ENCODE measurements at regions not wholly inside any gene's neighbourhood (a gene's known extent, or its start where the extent isn't known, plus 50 kb on each side); places are given as distances from the start of the nearest gene placed in this dataset.

DNA sequence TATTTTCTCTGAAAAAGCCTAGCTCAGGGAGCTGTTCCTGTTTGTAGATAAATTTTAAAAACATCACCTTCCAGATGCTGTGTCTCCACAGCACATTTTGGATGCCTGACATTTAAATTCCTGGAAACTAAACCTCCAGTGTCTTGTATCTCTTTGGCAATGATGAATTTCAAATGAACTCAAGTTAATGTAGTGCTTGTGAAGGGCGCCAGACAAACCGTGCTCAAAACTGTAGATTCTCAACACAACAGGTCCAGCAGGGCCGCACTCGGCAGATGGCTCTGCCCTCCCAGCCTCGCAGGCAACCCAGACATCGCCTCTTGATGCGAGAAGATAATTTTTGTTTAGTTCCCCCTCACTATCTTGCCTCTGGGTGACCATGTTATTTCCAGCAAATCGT lies 432.9 kb downstream of the VRK1 start:
- TF ChIP-seq YY1 (IDR thresholded peaks at IDR 0.05; ENCODE audit: insufficient read depth, insufficient read length) (no peak), ZNF274 (IDR thresholded peaks at IDR 0.05; ENCODE audit: low read depth, low read length) (no peak), SUZ12 (IDR thresholded peaks at IDR 0.05; ENCODE audit: extremely low read depth, insufficient read depth, insufficient read length) (no peak)
